Transverse colon (tissue), 4 donors: ENCODE measurements at regions not wholly inside any gene's neighbourhood (a gene's known extent, or its start where the extent isn't known, plus 50 kb on each side); places are given as distances from the start of the nearest gene placed in this dataset.

Experiments
- DNase-seq: peaks from one replicate; pipeline ENCODE4 v3.0.0-alpha.2; 2019
- H3K27ac ChIP-seq, 4 donors: fragments of 200-600 bp; sonication (generic); 2 replicates each; pipeline ENCODE4 v1.5.1; 2016 to 2018; ENCODE audit warnings: inconsistent platforms in 4 of 4
- H3K27me3 ChIP-seq: fragments of 200-600 bp; sonication (generic); 2 replicates; pipeline ENCODE4 v1.5.1; 2017; ENCODE audit warnings: inconsistent platforms
- H3K36me3 ChIP-seq, 4 donors: fragments of 200-600 bp; sonication (generic); 2 replicates each; pipeline ENCODE4 v1.5.1; 2017 to 2019; ENCODE audit warnings: inconsistent platforms in 4 of 4
- H3K4me1 ChIP-seq, 4 donors: fragments of 200-600 bp; sonication (generic); 2 replicates each; pipeline ENCODE4 v1.5.1; 2017 to 2020; ENCODE audit warnings: inconsistent platforms in 4 of 4
- H3K4me3 ChIP-seq, 4 donors: fragments of 200-600 bp; sonication (generic); 1 replicate in 1 of 4; 2 replicates in 3 of 4; pipeline versions ENCODE4 v1.5.1 to v1.6.1; 2017 to 2019; ENCODE audit warnings: inconsistent platforms in 4 of 4
- H3K9me3 ChIP-seq, 2 donors: fragments of 200-600 bp; sonication (generic); 2 replicates each; pipeline ENCODE4 v1.5.1; 2017 to 2019; ENCODE audit warnings: inconsistent platforms in 2 of 2
- EP300 ChIP-seq: sonication (generic); formaldehyde crosslinking; IDR thresholded peaks from one replicate; pipeline ENCODE4 v1.6.1; 2017; ENCODE audit warnings: antibody characterized with exemption, low read depth
- POLR2A ChIP-seq: fragments of 450-650 bp; IDR thresholded peaks from one replicate; pipeline ENCODE4 v1.6.1; 2016; ENCODE audit warnings: antibody characterized with exemption, mild to moderate bottlenecking, moderate library complexity
- POLR2AphosphoS5 ChIP-seq, 3 donors: sonication (generic); formaldehyde crosslinking; IDR thresholded peaks; one replicate each; pipeline ENCODE4 v1.6.1; 2016; ENCODE audit warnings: antibody characterized with exemption in 3 of 3
- whole genome bisulfite sequencing, 2 donors: methylation state at CpG; one replicate each; pipeline ENCODE4 v1.1.5; 2018; ENCODE audit warnings: low coverage in 1 of 2; 5-methylcytosine and 5-hydroxymethylcytosine counted together
- in situ Hi-C, 4 donors: fragments of 200-750 bp; cut with MboI; loops; one replicate each; pipeline versions ENCODE4 v1.15.0 to v1.15.1; 2017; ENCODE audit warnings: low sequenced_read_pairs in 3 of 4, low pct_ligation_motif_present in 1 of 4, low pct_unique_long_range_greater_than_20kb in 1 of 4
- intact Hi-C: fragments of 100-400 bp; cut with DNase I; formaldehyde crosslinking; loops from one replicate; pipeline ENCODE4 v1.15.1; 2023; ENCODE audit warnings: low total_unique reads
- TF ChIP-seq, protein P1 (sequence below), 5 experiments: fragments of 200-600 bp in 3 of 5; fragments of 450-650 bp in 2 of 5; sonication (generic) in 3 of 5; IDR thresholded peaks; 1 replicate in 2 of 5; 2 replicates in 3 of 5; pipeline ENCODE4 v1.5.1; 2016 to 2017; ENCODE audit warnings: antibody characterized with exemption in 5 of 5, inconsistent platforms in 3 of 5, mild to moderate bottlenecking in 2 of 5, moderate library complexity in 1 of 5

DNA sequence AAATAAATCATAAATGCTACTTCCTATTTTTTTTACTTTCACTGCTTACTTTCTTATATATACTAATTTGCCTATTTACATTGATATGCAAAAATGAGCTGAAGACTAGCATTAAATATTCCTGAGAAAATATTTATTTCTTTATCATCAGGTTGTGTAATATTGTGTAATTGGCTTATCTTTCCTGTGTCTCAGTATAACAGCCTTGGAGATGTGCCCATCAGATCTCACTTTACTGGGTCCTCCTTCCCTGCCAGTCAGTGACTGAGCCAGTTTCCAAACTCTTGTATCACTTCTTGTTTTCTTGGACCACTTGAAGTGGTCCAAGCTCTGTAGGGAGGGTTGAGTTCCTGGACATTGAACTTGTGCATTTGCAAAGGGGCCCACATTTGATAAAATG is 900.0 kb downstream of the LUZP2 start:
- DNase-seq = no peak
- no peaks in the 10 kb centered on the region for H3K4me1 ChIP-seq
- H3K27ac ChIP-seq = no peak overlapping the region
- H3K27me3 ChIP-seq = no peaks in the 10 kb centered on the region
- intact Hi-C loops = no loop called here
- H3K9me3 ChIP-seq = no peaks in the 10 kb centered on the region
- no peaks in the 10 kb centered on the region for H3K36me3 ChIP-seq
- in situ Hi-C loops = no loop called here
- TF ChIP-seq EP300 = no peak
- TF ChIP-seq, protein P1, sequence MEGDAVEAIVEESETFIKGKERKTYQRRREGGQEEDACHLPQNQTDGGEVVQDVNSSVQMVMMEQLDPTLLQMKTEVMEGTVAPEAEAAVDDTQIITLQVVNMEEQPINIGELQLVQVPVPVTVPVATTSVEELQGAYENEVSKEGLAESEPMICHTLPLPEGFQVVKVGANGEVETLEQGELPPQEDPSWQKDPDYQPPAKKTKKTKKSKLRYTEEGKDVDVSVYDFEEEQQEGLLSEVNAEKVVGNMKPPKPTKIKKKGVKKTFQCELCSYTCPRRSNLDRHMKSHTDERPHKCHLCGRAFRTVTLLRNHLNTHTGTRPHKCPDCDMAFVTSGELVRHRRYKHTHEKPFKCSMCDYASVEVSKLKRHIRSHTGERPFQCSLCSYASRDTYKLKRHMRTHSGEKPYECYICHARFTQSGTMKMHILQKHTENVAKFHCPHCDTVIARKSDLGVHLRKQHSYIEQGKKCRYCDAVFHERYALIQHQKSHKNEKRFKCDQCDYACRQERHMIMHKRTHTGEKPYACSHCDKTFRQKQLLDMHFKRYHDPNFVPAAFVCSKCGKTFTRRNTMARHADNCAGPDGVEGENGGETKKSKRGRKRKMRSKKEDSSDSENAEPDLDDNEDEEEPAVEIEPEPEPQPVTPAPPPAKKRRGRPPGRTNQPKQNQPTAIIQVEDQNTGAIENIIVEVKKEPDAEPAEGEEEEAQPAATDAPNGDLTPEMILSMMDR (IDR thresholded peaks at IDR 0.05) = no peak
- no peak for TF ChIP-seq POLR2A
- TF ChIP-seq POLR2AphosphoS5 (IDR thresholded peaks at IDR 0.05) = no peak
- H3K4me3 ChIP-seq = no peak overlapping the region

DNA sequence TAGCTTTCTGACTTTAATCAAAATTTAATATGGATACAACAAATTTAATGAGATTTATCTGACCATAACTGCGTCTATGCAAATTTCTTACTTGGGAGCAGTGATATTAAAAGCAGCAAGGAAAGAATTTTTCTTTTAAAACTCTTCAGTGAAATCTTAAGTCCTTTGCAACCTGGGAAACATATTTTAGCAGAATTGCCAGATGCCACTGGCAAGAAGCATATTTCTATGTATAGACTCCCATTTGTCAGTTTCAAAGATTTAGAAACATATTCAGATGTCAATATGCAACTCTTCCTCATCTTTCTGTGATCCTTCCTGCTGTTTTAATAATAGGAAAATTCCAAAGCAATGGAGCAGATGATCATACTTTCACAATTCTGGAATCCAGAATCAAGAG is 911.3 kb downstream of the LUZP2 start:
- Histone ChIP-seq H3K27ac (no peak overlapping the region), H3K4me1 (no peaks in the 10 kb centered on the region), H3K27me3 (no peaks in the 10 kb centered on the region), H3K36me3 (no peaks in the 10 kb centered on the region), H3K9me3 (peaks cover 0 to 2% of the 10 kb centered on the region in 2 donors), H3K4me3 (no peak overlapping the region)
- intact Hi-C loops (no loop called here), in situ Hi-C loops (no loop called here)
- DNase-seq = no peak
- TF ChIP-seq, protein P1 (IDR thresholded peaks at IDR 0.05) = no peak
- no peak for TF ChIP-seq POLR2A
- TF ChIP-seq EP300 = no peak
- TF ChIP-seq POLR2AphosphoS5 (IDR thresholded peaks at IDR 0.05) = no peak
- 84 to 85% methylated on average over 1 of the region's 1 CpG for WGBS, 2 donors

DNA sequence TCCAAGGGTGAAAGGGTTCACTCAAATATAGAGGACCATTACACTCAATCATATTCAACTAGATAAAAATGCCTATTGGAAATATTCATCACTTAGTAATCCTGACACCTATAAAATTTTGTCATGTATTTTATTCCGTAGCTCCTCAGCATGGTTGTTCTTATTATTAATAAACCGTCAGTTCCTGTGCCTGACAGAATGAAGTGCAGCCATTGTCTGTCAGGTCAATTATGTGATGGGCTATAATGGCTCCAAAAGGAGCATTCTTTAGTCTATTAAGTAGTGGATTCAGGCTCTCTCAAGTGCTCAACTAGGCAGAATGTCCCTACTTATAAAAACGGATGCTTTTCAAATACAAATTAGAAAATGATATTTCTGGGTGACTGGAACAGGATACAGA is 916.1 kb upstream of the ANO3 start:
- H3K36me3 ChIP-seq = no peaks in the 10 kb centered on the region

DNA sequence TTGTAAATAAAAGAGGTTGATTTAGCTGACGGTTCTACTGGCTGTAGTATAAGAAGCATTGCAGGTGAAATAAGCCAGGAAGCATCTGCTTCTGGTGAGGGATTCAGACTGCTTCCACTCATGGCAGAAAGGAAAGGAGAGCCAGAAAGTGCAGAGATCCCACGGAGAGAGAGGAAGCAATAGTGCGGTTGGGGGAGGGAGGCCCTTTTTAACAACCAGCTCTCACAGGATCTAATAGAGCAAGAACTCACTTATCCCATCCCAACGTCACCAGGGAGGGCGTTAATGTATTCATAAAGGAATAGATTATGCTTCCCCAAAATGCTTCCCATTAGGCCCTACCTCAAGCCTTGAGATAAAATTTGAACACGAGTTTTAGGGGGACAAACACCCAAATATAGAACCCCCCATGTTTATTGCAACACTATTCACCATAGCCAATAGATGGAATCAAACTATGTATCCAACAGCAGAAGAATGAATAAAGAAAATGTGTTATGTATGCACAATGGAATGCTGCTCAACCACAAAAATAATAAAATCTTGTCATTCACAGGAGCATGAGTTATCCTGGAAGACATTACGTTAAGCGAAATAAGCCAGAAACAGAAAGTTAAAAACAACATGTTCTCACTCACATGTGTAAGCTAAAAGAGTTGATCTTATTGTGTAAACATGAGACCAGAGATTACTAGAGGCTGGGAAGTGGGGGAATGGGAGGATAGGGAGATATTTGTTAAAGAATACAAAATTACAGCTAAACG is 908.3 kb upstream of the ANO3 start:
- Histone ChIP-seq H3K27ac (no peak overlapping the region), H3K36me3 (no peaks in the 10 kb centered on the region), H3K27me3 (no peaks in the 10 kb centered on the region), H3K9me3 (no peaks in the 10 kb centered on the region), H3K4me3 (no peak overlapping the region), H3K4me1 (no peaks in the 10 kb centered on the region)
- in situ Hi-C loops (no loop called here), intact Hi-C loops (no loop called here)
- no peak for DNase-seq
- WGBS, 2 donors = 33 to 50% methylated on average over 6 to 9 of the region's 9 CpGs
- TF ChIP-seq, protein P1 (IDR thresholded peaks at IDR 0.05) = no peak
- no peak for TF ChIP-seq EP300
- no peak for TF ChIP-seq POLR2A
- TF ChIP-seq POLR2AphosphoS5 (IDR thresholded peaks at IDR 0.05) = no peak

More for the DNA sequence above, 916.1 kb upstream of the ANO3 start:
- 34 to 76% methylated on average over 2 to 3 of the region's 3 CpGs for WGBS, 2 donors
- TF ChIP-seq EP300 = no peak
- TF ChIP-seq POLR2A = no peak
- no peak for TF ChIP-seq POLR2AphosphoS5 (IDR thresholded peaks at IDR 0.05)
- TF ChIP-seq, protein P1 (IDR thresholded peaks at IDR 0.05) = no peak
- Histone ChIP-seq H3K27ac (no peak overlapping the region), H3K9me3 (peaks cover 0 to 2% of the 10 kb centered on the region in 2 donors), H3K4me3 (no peak overlapping the region), H3K27me3 (no peaks in the 10 kb centered on the region), H3K4me1 (no peaks in the 10 kb centered on the region)
- in situ Hi-C loops = no loop called here
- no peak for DNase-seq
- intact Hi-C loops = no loop called here
